Esophagus muscularis mucosa (tissue), 4 donors: ENCODE measurements at regions not wholly inside any gene's neighbourhood (a gene's known extent, or its start where the extent isn't known, plus 50 kb on each side); places are given as distances from the start of the nearest gene placed in this dataset.

Source experiments
- DNase-seq: peaks from one replicate; pipeline ENCODE4 v3.0.0-alpha.2; 2017; ENCODE audit errors: extremely low spot score
- H3K27ac ChIP-seq, 4 donors: fragments of 200-600 bp; sonication (generic); replicated peaks in 1 of 4; 1 replicate in 3 of 4; 2 replicates in 1 of 4; pipeline ENCODE4 v1.5.1; 2016 to 2019; ENCODE audit warnings: mild to moderate bottlenecking in 1 of 4
- H3K27me3 ChIP-seq, 4 donors: fragments of 200-600 bp; sonication (generic); one replicate each; pipeline versions ENCODE4 v1.5.1 to v1.6.0; 2016 to 2019
- H3K36me3 ChIP-seq, 4 donors: fragments of 200-600 bp; sonication (generic); one replicate each; pipeline ENCODE4 v1.5.1; 2016 to 2019
- H3K4me1 ChIP-seq, 4 donors: fragments of 200-600 bp; sonication (generic); one replicate each; pipeline ENCODE4 v1.5.1; 2016 to 2019
- H3K4me3 ChIP-seq, 4 donors: fragments of 200-600 bp; sonication (generic); 1 replicate in 2 of 4; 2 replicates in 2 of 4; pipeline ENCODE4 v1.5.1; 2016 to 2019; ENCODE audit warnings: mild to moderate bottlenecking in 4 of 4, moderate library complexity in 1 of 4
- H3K9me3 ChIP-seq, 4 donors: fragments of 200-600 bp; sonication (generic); 1 replicate in 3 of 4; 2 replicates in 1 of 4; pipeline ENCODE4 v1.5.1; 2016 to 2019
- CTCF ChIP-seq, 3 experiments: fragments of 200-600 bp in 2 of 3; fragments of 450-650 bp in 1 of 3; sonication (generic) in 2 of 3; IDR thresholded peaks; one replicate each; pipeline ENCODE4 v1.5.1; 2017 to 2019; ENCODE audit warnings: antibody characterized with exemption in 3 of 3, mild to moderate bottlenecking in 2 of 3, moderate library complexity in 1 of 3
- EP300 ChIP-seq: sonication (generic); formaldehyde crosslinking; IDR thresholded peaks from one replicate; pipeline ENCODE4 v1.6.1; 2017; ENCODE audit warnings: antibody characterized with exemption
- POLR2A ChIP-seq: fragments of 450-650 bp; IDR thresholded peaks from one replicate; pipeline ENCODE4 v1.6.1; 2017; ENCODE audit warnings: antibody characterized with exemption, moderate library complexity, mild to moderate bottlenecking, low read depth
- POLR2AphosphoS5 ChIP-seq, 2 donors: sonication (generic); formaldehyde crosslinking; IDR thresholded peaks; one replicate each; pipeline ENCODE4 v1.6.1; 2017; ENCODE audit warnings: antibody characterized with exemption in 2 of 2
- WGBS: methylation state at CpG from one replicate; pipeline ENCODE4 v1.1.5; 2018; 5-methylcytosine and 5-hydroxymethylcytosine counted together
- intact Hi-C: fragments of 100-400 bp; cut with DNase I; formaldehyde crosslinking; loops from one replicate; pipeline ENCODE4 v1.15.1; 2023

- H3K27me3 ChIP-seq: no peaks in the 10 kb centered on the region
- DNase-seq: no peak
- WGBS: 80% methylated on average over 1 of the region's 1 CpG
- H3K4me1 ChIP-seq: no peaks in the 10 kb centered on the region
- TF ChIP-seq POLR2AphosphoS5 (IDR thresholded peaks at IDR 0.05) (no peak), CTCF (IDR thresholded peaks at IDR 0.05) (no peak), POLR2A (no peak), EP300 (no peak)
- intact Hi-C loops: no loop called here
- no peak overlapping the region for H3K27ac ChIP-seq
- no peaks in the 10 kb centered on the region for H3K9me3 ChIP-seq
- no peak overlapping the region for H3K4me3 ChIP-seq
- H3K36me3 ChIP-seq: no peaks in the 10 kb centered on the region
Measured at GRCh38 chr3:18843983-18844382, 304.3 kb upstream of the KCNH8 start.

- no peak for DNase-seq
- intact Hi-C loops: no loop called here
- H3K27ac ChIP-seq: no peak overlapping the region
- TF ChIP-seq POLR2AphosphoS5 (IDR thresholded peaks at IDR 0.05) (no peak), CTCF (IDR thresholded peaks at IDR 0.05) (no peak), POLR2A (no peak), EP300 (no peak)
- H3K4me1 ChIP-seq: no peaks in the 10 kb centered on the region
- H3K9me3 ChIP-seq: no peaks in the 10 kb centered on the region
- no peaks in the 10 kb centered on the region for H3K36me3 ChIP-seq
- no peaks in the 10 kb centered on the region for H3K27me3 ChIP-seq
- no peak overlapping the region for H3K4me3 ChIP-seq
- WGBS: 81% methylated on average over 3 of the region's 3 CpGs
Measured at GRCh38 chr3:18843188-18843587, 305.1 kb upstream of the KCNH8 start.

- Histone ChIP-seq H3K36me3 (no peaks in the 10 kb centered on the region), H3K4me3 (no peak overlapping the region), H3K9me3 (no peaks in the 10 kb centered on the region), H3K4me1 (no peaks in the 10 kb centered on the region), H3K27me3 (no peaks in the 10 kb centered on the region), H3K27ac (no peak overlapping the region)
- intact Hi-C loops: no loop called here
- no peak for TF ChIP-seq POLR2AphosphoS5 (IDR thresholded peaks at IDR 0.05)
- TF ChIP-seq POLR2A: no peak
- TF ChIP-seq CTCF (IDR thresholded peaks at IDR 0.05): no peak
- TF ChIP-seq EP300: no peak
- DNase-seq: no peak
- 54% methylated on average over 6 of the region's 6 CpGs for WGBS
Measured at GRCh38 chr3:18841422-18842343, 306.6 kb upstream of the KCNH8 start.

- 77% methylated on average over 3 of the region's 3 CpGs for WGBS
- no peak overlapping the region for H3K27ac ChIP-seq
- H3K36me3 ChIP-seq: no peaks in the 10 kb centered on the region
- no peaks in the 10 kb centered on the region for H3K27me3 ChIP-seq
- DNase-seq: no peak
- no peaks in the 10 kb centered on the region for H3K9me3 ChIP-seq
- intact Hi-C loops: no loop called here
- H3K4me3 ChIP-seq: no peak overlapping the region
- TF ChIP-seq CTCF (IDR thresholded peaks at IDR 0.05) (no peak), EP300 (no peak), POLR2A (no peak), POLR2AphosphoS5 (IDR thresholded peaks at IDR 0.05) (no peak)
- H3K4me1 ChIP-seq: no peaks in the 10 kb centered on the region
Measured at GRCh38 chr3:18840535-18841137, 307.7 kb upstream of the KCNH8 start.
